Activated CD8-positive, alpha-beta memory T cell treated with anti-CD3 and anti-CD28 coated beads, Interleukin-2, amount 50 U/mL, for 24 hours (primary cell): ENCODE measurements at regions not wholly inside any gene's neighbourhood (a gene's known extent, or its start where the extent isn't known, plus 50 kb on each side); places are given as distances from the start of the nearest gene placed in this dataset.
"Not testable (repeated sequence)": the region's sequence is repeated elsewhere in the genome, so short reads cannot be mapped to it uniquely, and the experiment has no call there.

ENCODE experiments used
- DNase-seq: peaks from one replicate; pipeline ENCODE4 v3.0.0-alpha.2; 2020; ENCODE audit errors: extremely low read depth

DNA sequence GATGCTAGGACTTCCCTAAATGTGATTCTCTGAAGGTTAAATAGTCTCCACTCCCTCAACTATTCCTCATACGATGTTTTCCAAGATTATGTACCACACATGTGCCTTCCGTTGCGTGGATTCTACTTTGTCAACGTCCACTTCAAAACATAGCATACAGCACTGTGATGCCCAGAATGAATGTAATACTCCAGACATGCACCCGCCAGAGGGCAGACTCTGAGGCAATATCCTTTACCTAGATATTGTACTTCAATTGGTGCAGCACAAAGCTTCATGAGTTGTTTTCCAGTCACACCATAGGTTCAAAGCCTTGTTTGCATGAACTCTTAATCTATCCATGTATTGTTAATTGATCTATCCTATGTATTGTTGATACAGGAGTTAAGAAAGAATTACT is 201.0 kb upstream of the NABP1 start:
- DNase-seq, result no peak

DNA sequence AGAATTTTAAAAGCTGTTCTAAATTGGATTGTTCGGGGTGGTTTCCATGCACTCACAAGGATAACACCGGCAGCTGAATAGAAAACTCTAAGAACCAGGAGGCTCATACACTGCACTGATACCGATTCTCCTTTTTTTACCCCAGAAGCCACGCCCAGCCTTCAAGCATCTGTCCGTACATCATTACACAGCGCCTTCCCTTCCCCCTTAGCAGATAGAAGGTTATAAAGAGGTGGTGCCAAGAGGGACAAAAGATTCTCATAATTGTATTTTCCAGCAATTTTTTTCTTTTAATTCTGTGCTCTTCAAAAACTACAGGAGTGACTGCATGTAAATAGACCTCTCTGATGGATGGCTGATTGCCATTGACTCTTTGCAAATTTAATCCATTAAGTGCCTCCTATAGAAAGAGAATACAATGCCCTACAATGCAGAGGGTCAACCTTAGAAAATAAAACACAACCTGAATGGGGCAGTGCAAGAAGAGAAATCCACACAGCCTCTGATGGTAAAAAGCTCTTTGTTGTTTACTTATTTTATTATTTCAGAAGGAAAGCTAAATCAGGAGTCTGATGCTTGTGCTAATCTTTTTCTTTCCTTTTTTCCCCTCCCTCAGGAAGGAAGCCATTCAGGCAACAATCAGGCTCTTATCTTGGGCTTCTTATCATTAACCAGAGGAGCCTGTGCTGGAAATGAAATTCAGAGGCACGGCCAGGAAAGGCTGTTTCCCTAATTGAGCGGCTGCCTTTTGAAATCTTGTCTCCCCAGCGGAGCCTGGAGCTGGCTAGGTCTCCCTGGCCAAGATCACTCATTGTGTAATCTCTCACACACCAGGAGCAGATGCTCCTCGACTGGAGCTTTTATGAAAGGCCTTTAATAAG is 198.9 kb upstream of the NABP1 start:
- no peak for DNase-seq

DNA sequence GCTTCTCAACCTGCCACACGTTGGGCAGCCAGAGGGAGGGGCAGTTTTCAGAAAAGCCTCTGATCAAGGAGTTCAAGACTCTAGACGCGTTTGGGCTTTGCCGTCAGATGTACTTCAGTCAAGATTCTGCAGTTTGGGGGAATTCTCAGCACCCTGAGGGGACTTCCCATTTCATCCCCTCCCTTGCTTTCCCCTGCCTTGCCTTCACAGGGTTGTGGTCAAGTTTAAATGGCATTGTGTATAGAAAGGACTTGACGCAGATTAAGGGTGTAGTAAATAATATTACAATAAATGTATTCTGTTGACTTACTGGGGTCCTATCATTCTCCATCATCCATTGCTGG is 198.3 kb upstream of the NABP1 start:
- no peak for DNase-seq

DNA sequence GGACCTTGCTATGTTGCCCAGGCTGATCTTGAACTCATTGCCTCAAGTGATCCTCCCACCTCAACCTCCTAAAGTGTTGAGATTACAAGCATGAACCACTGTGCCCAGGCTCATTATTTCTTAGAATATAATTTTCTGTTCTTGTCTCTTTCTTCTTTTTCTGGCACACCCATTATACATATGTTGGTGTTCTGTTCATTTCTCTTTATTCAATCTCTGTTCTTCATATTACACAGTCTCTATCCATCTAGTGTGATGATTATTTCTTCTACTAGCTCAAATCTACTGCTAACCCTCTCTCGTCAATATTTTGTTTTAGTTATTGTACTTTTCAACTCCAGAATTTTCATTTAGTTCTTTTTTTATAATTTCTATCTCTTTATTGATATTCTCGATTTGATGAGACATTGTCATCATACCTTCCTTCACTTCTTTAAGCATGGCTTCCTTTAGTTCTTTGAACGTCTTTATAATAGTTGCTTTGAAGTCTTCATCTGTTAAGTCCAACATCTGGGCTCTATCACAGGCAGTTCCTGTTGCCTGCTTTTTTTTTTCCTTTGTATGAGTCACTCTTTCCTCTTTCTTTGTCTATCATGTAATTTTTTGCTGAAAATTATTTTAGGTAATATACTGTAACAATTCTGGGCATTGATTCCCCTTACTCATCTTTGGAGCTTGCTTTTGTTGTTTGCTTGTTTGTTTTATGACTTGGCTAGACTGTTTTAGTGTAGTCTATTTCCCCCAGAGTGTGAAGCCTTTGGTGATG is 196.4 kb upstream of the NABP1 start:
- no peak for DNase-seq

DNA sequence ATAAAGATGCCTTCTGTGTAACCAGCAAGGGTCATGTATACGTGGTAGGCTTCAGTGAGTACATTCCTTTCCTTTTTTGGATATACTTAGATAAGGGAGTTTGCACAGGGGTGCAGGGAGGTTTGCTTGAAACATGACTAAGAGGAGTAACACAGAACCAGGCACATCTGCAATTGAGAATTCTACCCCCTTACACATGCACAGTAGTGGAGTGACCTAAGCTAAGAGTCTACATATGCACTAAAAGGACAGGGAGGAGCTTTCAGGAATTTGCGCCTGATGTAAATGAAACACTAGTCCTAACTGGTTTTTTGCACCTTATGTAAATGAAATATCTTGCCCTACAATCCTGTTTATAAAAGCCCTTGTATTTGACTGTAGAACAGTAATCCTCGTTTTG is 194.8 kb upstream of the NABP1 start:
- no peak for DNase-seq

DNA sequence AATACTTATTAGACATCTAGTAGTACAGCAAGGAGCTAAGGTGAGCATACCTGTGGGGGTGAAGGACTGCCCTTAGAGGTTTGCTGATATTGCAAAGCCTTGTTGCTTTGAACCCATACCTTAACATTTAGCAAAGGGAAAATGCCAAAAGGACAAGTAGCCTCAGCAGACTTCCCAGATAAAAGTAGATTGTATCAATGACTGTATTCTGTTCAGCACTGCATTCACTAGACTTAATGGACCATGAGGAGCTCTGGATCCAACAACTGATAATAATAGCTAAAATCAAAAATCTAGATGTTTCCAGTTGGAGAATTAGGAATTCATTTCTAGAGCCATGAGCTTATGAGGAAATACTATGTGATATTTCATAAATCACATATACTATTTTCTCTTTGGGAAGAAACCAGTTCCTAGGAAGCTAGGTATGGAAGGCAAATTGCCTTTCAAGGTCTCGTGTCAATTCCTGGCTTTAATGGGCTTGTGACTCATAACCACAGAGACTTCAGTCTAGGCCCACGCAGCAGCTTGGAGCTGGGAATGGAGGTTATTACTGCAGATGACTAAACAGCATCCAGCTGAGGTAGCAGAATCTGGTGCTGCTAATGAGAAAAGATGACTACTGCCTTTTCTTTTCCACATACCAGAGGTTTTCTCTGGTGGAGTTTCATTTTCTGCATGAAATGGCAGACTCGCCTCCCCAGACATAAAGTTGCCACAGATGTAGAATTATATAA is 191.2 kb upstream of the NABP1 start:
- no peak for DNase-seq

DNA sequence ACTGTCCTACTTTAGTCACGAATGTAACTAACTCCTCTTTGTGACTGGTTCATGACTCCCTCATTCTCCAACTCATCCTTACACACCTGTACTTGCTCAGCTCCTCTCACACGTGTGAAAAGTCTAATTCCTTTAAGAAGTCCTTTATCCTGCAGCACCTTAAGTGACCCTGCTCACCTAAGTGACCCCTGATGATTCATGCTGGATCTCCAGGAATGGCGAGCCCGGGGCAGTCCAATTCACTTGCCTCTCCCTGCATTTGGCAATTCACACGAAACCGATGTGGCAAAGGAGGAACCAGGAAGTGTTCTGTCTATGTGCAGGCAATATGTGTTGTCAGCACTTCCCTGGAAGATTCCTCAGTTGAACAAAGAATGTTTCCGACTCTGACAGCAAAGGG is 189.8 kb upstream of the NABP1 start:
- DNase-seq, result no peak

DNA sequence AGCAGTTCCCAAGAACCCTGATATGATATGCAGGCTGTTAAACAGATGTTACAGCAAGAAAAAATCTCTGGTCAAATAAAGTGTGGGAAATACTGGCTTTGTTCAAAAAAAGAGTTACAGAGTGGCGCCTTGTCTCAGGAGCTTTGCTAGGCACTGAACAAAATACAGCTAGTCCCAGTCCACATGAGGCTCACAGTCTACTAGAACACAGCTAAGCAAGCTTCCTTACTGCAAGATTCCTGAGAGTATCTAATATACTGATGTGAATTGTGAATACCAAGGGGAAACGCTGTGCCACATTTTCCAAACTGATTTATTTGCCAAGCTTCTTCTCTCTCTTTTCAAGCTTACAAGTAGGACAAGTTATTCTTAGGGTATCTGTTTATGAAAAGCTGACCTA is 188.8 kb upstream of the NABP1 start:
- no peak for DNase-seq

DNA sequence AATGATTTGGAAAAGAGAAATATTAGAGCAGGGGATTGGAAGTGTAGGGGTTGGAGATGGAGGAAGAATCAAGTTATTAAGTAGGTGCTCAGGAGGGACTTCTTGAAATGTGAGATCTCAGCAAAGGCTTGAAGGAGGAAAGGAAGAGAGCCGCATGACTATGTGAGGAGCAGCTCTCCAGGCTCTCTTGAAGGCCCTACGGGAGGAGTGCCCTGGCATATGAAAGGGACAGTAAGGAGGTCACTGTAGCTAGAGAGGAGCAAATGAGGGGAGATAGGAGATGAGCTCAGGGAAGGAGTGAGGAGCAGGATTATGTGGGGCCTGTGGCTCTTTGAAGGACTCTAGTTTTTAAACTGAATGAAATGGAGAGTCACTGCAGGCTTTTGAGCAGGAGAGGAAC is 181.1 kb upstream of the NABP1 start:
- no peak for DNase-seq

DNA sequence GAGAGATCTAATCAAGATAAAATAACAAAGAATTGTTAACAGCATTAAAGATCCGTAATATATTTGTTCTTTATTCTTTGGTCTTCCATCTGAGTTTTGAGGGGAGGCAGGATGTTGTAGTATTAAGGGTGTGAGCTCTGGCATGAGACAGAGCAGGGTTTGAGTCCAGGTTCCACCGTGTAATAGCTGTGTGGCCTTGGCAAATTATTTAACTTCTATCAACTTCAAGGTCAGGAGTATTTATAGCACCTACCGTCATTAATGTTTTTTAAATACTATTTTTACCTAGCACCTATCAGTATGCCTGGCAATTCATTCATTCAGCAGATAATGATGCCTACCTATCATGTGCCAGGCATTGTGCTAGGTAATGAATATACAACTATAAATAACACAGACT is 180.1 kb upstream of the NABP1 start:
- DNase-seq, result no peak

DNA sequence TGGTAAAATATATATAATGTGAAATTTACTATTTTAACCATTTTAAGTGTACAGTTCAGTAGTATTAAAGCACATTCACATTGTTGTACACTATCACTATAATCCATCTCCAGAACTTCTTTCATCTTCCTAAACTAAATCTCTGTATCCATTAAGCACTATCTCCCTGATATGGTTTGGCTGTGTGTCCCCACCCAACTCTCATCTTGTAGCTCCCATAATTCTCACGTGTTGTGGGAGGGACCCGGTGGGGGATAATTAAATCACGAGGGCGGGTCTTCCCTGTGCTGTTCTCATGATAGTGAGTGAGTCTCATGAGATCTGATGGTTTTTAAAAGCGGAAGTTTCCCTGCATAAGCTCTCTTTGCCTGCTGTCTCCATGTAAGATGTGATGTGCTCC is 178.9 kb upstream of the NABP1 start:
- no peak for DNase-seq

DNA sequence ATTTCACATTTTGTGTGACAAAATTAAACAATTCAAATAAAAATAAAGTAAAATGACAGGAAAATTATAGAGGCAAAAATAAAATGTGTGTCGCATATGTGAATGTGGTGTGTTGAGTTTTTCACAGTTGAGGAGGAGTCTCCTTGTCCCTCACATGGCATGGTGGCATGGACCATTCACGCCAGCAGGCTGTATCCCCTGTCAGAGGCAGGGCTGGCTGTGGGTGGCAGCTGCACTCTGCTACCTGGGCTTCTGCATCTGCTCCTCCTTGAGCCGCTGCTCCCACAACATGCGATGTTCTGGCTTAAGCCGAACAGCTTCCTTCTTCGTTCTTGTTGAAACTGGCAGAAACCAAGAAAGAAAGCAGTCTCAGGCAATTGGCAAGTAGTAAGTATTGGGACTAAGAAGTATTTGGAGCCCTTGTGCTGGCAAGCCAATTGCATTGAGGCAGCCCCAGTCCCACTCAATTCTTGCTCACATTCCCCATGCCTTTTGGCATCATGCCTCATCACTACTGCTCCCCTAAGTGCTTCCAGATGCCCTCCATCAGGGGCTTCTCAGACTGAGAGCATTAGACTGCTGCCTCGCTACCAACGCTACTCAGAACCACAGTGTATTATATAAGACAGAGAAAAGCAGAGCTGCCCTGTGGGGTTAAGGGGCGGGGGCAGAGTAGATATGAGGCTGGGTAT is 177.9 kb upstream of the NABP1 start:
- DNase-seq, result no peak

DNA sequence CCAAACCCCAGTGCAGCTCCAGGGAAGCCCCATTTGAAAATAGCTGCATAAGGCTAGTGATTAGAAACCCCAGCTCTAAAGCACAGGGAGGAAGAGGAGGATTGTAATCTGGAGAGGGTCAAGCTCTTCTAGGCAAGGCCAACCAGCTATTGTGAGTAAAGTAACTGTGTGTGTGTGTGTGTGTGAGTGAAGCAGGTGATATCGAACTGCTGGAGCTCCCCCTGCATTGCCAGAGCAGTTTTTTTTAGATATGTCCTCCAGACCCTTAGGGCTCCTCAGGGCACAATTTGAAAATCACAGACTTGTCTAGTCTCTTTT is 177.4 kb upstream of the NABP1 start:
- no peak for DNase-seq

DNA sequence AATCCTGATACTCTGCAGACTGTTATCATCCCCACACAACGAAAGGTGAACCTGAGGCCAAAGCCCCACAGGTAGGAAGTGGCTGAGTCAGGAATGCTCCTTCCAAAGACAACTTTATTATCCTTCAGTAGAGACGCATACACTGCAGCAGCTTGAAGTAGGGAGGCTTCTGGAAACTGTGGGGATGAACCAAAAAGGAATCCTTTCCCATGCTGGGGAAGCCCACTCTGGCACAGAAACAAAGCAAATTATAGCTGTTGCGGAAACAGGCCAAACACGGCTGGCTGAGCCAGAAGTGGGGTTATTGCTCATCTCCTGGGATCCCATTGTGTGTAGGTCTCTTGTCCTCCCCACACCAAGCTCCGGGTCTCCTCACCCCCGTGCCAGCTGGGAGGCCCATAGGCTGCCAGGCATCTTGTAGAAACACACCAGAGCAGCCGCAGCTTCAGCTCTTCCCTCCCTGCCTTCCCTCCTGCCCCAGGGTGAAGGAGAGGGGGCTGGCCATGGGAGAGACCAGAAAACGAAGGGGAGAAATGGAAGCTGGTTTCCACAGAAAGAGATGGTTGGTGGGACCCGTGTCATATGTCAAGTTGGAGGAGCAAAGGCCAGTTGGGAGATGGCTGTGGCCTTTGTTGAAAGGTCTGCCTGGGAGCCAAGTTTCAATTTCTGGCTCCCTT is 176.9 kb upstream of the NABP1 start:
- DNase-seq, result no peak

DNA sequence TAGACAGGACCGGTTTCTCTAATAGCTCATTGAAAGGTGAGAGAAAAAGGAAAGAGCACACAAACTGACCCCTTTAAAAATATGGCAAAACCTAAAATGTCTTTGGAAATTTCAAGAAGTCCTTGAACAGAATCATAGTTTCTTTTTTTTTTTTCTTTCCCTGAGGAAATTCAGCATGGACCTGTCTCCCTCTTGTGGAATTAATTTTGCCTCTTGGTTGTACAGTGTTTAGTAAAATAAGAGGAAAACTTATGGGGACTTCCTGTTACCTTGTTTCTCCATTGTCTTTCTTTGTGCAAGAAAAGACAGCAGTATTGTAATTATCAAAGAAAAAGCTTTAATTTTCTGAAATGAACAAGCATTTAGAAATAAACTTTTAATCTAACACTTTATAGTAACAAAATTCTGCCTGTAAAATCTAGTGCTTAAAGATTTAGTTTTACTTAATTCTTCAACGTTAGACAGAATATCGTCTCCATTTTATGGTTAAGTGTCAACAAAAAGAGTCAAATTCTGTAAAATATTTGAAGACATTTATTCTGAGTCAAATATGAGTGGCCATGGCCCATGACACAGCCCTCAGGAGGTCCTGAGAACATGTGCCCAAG is 176.3 kb upstream of the NABP1 start:
- DNase-seq, result no peak

DNA sequence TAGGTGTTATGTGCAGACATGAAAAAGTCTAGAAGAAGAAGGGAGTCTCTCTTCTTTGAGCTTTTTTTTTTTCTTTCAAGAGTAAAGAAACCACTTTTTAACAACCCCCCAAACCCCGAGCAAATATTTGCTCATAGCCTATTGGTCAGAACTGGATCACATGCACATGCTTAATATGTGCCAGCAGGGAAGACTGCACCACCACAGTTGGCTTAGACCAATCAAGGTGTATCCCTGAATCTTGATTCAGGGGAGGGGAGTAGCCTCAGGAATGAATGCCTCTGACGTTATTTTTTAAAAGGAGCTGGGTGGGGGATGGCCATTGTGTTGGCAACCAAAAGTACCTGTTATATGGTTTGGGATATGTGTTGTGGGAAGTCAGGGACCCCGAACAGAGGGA is 171.4 kb upstream of the NABP1 start:
- no peak for DNase-seq

DNA sequence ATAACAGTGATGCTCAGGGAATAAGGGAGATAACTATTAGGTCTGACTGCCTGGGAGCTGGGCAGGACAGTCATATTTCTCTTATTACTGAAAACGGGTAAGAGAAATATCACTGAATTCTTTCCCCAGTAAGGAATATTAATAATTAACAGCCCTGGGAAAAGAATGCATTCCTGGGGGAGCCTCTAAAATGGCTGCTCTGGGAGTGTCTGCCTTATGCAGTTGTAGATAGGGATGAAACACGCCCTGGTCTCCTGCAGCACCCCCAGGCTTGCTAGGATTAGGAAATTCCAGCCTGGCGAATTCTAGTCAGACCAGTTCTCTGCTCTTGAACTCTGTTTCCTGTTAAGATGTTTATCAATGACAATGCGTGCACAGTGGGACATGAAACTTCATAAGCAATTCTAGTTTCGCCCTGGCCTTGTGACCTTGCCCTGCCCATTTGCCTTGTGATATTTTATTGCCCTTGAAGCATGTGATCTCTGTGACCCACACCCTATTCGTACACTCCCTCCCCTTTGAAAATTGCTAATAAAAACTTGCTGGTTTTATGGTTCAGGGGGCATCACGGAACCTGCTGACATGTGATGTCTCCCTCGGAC is 170.6 kb upstream of the NABP1 start:
- not testable (repeated sequence) for DNase-seq

DNA sequence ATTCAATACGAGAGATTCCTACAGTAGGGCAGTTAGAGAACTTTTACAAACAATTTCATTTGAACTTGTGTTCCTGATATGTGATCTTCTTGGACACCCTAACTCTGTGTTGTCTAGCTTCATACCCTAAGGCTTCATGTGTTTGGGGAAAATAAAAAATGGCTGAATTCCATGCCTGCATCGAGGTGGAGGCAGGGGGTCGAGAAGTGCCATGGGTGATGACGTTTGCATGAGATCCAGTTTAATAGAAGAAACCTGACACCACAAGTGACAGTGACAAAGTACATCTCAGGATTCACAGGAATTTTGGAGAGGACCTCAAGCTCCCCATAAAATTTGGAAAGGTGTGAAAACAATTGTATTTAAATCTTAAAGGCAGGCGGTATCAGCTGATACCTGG is 169.2 kb upstream of the NABP1 start:
- no peak for DNase-seq

DNA sequence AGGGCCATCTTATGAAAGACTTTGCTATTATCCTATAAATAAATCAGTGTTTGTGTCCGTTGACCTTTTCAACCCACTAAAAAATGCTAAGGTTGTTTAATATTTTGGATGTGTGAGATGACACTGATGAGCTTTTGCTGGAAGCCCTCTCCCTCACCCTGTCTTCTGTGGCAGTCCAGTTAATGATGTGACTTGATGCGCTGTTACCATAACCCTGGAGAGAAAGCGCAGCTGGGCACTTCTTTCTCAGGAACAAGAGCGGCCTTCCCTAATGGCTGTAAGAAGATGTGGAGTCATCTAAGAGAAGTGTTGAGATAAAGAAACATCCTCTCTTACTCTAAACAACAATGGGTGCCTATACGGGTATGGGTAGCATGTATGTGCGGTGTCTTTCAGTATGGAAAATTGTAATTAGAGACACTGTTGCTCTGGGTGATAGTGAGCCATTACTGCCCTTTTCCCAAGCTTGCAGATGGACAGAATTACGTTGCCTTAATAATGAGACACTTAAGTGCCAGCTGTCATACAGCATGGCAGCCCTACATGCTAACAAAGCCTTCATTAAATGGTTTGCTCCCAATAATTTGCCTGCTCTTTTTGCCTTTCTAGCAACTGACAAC is 165.6 kb upstream of the NABP1 start:
- DNase-seq, result no peak

DNA sequence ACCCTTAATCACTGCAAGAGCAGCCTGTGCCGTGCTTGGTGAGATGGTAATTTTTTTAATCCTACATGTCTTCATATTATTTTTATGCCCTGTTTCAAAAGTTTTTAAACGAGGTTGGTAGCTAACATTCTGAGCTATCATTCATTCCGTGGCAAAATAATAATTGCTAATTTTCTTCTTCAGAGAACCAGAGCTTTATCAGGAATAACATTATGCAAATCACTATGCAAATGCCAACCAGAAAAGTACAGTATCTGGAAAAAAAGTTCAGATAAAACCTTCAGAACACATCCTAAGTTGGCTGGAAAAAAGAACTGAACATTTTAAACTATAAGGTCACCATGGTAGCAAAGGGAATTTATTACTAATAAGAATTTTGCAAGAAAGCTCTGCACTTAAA is 165.1 kb upstream of the NABP1 start:
- DNase-seq, result no peak
